GM21723 (cell line): ENCODE measurements at regions not wholly inside any gene's neighbourhood (a gene's known extent, or its start where the extent isn't known, plus 50 kb on each side); places are given as distances from the start of the nearest gene placed in this dataset.
"Not testable (repeated sequence)": the region's sequence is repeated elsewhere in the genome, so short reads cannot be mapped to it uniquely, and the experiment has no call there.

Experiments used
- ATAC-seq: cut with Tn5 transposase; IDR thresholded peaks from one replicate; pipeline ENCODE4 v1.9.1; 2021; ENCODE audit warnings: mild to moderate bottlenecking, moderate library complexity; ENCODE audit not compliant: unreplicated experiment

DNA sequence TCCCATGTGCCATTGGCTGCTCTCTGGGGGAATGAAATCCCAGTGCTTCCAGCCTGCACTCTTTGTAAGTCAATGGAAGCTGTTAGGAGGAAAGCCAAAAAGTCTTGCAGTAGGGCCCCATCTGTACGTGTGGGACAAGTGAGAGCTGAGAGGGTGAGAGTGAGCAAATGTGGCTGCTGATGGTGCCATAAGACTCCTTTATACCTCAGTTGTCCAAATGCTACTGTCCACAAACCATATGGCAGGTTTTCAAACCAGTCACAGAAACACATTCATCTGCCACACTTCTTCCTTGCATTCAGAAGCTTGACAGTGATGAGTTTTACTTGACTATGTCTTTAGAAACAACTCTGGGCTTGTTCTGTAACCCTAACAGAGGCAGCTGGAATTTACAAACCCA is 543.8 kb downstream of the CSNK1G3 start:
- no peak for ATAC-seq

DNA sequence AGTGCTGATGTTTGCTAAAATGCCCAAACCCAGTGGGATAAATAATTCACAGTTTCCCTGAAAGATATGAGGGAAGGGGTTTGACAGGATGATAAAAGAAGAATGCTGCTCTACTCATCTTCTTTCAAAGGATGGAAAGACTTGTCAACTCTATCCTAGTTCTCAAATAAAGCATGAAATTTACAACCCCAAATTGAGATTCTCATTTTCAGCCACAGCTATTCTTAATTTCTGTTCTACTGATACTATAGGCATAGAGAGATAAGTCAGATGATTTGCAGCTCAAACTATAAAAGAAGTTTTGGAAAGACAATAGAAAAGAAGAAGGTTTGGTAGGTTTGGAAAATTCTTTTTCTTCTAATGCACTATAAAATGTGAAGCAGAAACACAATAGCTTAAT is 542.6 kb downstream of the CSNK1G3 start:
- ATAC-seq: peak; percentile 44

DNA sequence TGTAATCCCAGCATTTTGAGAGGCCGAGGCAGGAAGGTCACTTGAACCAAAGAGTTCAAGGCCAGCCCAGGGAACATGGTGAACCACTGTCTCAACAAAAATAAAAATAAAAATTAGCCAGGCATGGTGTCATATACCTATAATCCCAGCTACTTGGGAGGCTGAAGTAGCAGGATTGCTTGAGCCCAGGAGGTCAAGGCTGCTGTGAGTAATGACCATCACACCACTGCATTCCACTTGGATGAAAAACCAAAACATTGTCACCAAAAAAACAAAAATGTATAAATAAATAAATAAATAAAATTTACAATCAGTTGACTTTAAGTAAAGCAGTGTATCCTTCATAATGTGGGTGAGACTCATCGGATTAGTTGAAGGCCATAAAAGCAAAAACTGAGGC is 541.4 kb downstream of the CSNK1G3 start:
- ATAC-seq: no peak

GRCh38 chr5:124052201-124052600 is 540.2 kb downstream of the CSNK1G3 start:
- no peak for ATAC-seq

DNA sequence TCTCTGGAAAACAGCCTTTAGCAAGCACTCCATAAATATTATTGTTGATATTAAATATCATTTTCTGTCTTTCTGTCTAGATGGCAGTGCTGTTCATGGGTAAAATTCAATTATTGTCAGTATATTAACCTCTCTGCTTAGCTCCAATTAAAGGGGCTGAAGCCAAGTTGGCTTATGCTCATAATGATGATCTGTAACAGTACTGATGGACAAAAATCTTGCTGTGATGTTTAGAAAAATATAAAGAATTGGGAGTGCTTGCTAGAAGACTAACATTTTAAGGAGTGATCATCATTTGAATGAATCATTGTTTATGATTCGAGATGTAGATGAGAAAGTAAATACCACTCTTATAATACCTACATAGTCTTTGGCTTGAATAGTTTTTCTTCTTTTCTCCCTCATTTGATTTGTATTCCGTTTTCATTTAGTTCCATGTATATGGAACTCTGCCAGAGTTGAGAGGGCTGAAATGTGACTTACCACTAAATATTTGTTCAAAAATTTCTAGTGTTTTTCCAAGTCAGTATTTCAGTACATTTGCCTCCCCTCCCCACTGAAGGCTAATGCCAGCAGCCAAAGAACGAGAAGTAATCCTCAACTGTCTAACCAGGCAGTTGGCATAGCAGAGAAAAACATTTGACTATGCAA is 538.3 kb downstream of the CSNK1G3 start:
- no peak for ATAC-seq

DNA sequence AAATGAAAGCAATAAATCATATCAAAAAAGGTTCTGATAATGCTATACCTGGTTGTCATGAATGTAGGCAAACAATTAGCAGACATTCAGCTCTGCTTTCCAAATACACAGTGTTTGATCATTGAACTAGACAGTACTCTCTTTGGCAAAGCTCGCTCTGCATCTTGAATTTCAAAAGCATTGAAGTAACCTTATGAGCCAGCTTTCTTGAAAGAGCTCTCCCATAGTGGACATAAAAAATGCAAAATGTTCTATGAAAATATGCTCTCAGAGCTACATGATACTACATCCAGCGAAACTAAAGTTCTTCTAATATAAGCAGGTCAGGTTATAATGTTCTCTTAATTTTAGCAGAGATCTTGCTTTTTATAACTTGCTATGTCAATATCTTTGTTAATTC is 533.4 kb downstream of the CSNK1G3 start:
- ATAC-seq: no peak

- ATAC-seq: no peak
Measured at GRCh38 chr5:124044613-124045012, 532.6 kb downstream of the CSNK1G3 start.

DNA sequence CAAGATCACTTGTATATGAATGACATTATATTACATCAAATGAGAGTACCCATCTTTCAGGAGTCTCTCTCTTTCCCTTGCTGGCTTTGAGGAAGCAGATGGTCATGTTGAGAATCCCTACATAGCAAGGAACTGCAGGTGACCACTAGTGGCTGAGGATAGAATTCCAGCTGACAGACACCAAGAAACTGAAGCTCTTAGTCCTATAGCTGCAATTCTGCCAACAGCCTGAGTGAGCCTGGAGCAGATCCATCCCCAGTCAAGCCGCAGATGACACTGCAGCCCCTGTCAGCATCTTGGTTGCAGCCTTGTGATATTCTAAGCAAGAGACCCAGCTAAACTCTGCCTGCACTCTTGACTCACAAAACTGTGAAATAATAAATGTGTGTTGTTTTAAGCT is 531.5 kb downstream of the CSNK1G3 start:
- no peak for ATAC-seq

DNA sequence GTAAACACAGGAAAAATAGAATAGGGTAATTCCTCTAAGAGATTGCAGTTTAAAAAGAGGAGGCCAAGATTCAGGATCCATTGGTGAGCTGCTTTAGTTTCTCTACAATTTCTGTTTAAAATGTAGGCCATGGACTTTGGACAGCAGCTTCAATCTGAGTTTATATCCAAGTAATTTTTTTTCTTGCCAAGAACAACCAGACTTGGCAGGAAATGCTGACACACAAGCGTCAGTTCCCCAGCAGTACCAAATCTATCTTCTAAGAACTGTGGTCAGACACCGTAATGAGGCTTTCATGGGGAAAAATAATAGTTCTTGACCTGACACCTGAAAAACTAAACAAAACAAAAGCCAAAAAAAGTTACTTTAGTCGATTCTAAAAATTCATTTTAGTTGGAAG is 528.8 kb downstream of the CSNK1G3 start:
- no peak for ATAC-seq

- ATAC-seq: no peak
Measured at GRCh38 chr5:124039410-124039809, 527.4 kb downstream of the CSNK1G3 start.

GRCh38 chr5:124036786-124037185 is 524.8 kb downstream of the CSNK1G3 start:
- ATAC-seq: no peak

DNA sequence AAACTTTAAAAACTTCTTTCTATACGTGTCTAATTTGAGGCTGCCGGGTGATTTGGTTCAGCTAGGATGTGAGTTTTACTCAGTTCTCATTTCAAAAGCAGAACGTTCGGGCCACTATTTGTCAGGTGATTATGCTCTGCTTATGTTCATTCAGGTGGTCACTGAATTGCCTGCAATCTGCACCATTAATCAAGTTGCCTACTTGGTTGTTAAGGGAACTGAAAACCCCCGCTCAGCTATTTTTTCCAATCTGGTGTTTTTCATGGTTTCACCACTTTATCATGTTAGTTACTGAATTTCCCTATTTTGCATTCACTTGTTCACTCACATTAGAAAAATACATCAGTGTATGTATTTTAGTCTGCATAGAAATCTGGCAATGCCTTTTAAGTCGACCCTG is 523.0 kb downstream of the CSNK1G3 start:
- peak; percentile 98 for ATAC-seq

DNA sequence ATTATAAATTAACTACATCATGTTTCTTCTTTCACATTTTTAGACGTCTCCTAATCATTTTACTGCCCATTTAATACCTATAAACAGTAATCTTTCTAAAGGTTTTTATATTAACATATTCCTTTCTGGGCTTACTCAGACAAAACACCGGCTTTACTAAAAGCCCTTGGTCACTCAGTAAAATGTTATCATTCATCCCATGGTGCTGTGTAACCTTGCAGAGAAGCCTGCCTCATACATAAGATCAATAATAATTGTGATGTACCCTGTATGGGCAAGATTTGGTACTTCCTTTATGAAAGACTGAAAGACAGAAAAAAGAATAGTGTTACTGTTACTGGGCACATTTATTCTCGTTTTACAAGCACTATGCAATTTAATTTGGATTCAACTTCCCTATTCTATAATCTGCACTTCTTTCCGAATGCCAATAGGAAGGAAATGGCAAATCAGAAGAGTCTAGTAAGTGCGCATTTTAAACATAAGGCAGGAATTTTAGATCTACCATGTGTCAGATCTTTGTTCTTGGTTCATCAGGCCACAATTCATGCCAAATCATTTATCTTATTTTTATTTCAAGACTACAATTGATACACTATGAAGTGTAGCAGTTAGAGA is 522.2 kb downstream of the CSNK1G3 start:
- ATAC-seq: no peak

DNA sequence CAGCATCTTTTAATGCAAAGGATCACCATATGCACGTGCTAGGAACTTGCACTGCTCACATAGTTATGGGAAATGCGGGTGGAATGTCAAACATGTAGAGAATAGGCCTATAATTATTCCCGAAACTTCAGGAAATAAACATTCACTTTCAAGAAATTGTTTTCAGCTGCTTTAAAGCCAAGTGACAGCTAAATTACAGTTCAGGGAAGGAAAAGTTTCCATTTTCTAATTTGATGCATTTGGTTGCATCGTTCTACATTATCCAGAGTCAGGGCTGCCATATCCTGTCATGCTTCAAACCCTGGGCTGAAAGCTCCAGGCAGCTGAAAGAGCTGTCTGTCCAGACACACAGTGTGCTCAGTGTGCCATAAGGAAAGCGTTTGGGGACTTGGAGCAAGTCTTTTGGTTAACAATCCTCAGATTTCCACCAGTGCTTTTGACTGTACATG is 518.1 kb downstream of the CSNK1G3 start:
- ATAC-seq: no peak

- no peak for ATAC-seq
Measured at GRCh38 chr5:124027441-124027840, 515.5 kb downstream of the CSNK1G3 start.

DNA sequence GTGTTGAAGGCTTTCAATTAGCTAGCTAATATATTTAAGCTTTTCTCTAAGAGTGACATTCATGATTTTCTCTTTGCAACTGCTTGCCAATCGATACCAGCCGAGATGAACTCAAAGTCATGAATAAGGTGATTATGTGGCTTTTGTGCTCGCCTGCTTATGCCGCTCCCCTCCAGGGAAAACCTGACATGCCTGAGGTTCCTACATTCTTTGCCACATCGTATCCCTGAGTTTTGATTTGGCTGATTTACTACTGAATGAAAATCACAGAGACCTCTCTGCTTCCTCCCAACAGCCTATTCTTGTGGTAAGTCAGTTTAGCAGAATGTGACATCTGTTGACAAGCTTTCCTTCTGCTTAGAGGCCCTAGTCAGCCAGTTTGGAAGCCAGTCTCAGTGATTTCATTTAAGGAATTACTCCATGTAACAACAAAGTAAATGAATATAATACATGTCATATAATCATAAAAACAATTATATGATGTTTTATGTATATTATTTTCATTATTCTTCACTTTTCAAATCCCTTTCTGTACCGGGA is 513.4 kb downstream of the CSNK1G3 start:
- ATAC-seq: no peak

DNA sequence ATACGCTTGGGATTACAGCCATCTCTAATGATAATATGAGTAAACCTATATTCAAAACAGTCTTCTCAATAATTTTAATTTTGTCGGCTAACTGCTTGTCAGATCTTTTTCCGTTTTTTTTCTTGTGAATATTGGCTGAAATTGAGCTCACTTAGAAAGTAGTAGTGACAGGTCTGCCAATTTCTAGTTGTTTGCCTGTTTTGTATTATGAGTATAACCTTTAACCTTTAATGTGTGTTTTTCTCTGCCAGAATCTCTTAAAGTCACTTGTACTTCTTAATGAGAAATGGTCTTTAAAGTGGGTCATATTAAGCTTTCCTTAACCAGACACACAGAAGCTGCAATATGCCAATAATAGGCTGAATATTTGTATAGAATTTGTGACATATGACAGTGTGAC is 511.0 kb downstream of the CSNK1G3 start:
- no peak for ATAC-seq

- ATAC-seq: no peak
Measured at GRCh38 chr5:124021776-124022175, 509.8 kb downstream of the CSNK1G3 start.

DNA sequence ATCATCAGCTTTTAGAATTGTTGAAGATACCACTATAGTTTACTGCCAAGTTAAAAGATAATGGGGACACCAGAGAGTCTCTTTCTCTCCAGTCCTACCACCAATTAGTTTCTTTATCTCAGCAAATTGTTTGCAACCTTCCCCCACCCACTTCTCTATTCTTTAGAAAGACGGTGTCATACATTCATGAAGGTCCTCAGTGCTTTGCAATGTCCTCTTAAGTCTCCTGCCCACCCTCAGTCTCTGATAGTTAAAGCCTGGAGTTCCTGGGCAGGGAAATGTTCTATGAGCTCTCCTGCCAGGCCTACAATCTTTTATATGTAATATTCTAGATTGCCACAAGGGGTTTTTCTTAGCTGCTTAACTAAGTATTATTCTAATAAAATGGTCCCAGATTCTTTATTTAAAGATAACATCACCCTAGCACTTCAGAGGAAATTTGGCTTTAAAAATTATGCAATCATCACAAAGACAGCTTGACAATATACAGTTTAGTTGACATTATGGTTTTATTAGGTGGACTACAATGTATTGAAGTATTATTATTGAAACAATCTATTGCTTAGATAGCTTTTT is 509.2 kb downstream of the CSNK1G3 start:
- no peak for ATAC-seq

GRCh38 chr5:124017321-124017720 is 505.3 kb downstream of the CSNK1G3 start:
- ATAC-seq: not testable (repeated sequence)

DNA sequence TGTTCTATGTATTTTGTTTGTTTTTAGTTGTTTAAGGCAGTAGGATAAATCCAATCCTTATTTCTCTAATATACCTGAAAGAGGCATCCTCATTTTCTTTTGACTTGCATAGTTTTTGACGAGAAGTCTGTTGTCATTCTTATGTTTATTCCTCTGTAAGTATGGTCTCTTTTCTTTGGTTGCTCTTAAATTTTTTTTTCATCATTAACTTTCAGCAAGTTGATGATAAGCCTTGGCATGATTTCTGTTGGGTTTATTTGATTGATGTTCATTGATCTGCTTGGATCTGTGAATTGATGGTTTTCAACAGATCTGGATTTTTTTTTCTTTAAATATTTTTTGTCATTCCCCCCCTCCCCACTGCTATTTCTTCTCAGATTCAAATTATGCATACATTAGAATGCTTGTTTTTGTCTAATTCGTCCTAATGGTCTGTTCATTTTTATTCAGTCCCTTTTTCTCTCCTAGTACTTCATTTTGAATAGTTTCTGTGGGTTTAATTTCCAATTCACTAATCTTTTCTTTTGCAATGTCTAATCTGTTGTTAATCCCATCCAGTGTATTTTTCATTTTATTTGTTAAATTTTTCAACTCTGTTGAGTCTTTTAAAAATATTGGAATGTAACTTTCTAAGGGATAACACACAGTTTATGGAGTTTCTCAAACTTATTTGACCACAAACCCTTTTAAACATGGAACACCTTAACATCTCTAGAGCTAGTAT is 495.9 kb downstream of the CSNK1G3 start:
- no peak for ATAC-seq
